NT2/D1 (cell line): ENCODE measurements at regions not wholly inside any gene's neighbourhood (a gene's known extent, or its start where the extent isn't known, plus 50 kb on each side); places are given as distances from the start of the nearest gene placed in this dataset.

Experiments
- SUZ12 ChIP-seq: IDR thresholded peaks from 2 replicates; pipeline ENCODE4 v1.6.1; 2011; ENCODE audit not compliant: insufficient read length, insufficient read depth; ENCODE audit errors: extremely low read depth
- ZNF274 ChIP-seq: IDR thresholded peaks from 2 replicates; pipeline ENCODE4 v1.6.1; 2011; ENCODE audit warnings: mild to moderate bottlenecking, low read depth, low read length

GRCh38 chr20:40244286-40244685 is 444.8 kb downstream of the MAFB start:
- TF ChIP-seq ZNF274 (no peak), SUZ12 (no peak)
